Gastrocnemius medialis (tissue), 4 donors: ENCODE measurements at regions not wholly inside any gene's neighbourhood (a gene's known extent, or its start where the extent isn't known, plus 50 kb on each side); places are given as distances from the start of the nearest gene placed in this dataset.

ENCODE experiments used
- ATAC-seq, 2 donors: fragments of 150-250 bp; one replicate each; pipeline ENCODE4 v1.9.1; 2016
- DNase-seq, 2 donors: peaks; one replicate each; pipeline ENCODE4 v3.0.0-alpha.2; 2019
- H3K27ac ChIP-seq, 4 donors: fragments of 200-600 bp; sonication (generic); 1 replicate in 1 of 4; 2 replicates in 3 of 4; pipeline ENCODE4 v1.5.1; 2016 to 2018; ENCODE audit warnings: mild to moderate bottlenecking in 2 of 4, moderate library complexity in 1 of 4
- H3K27me3 ChIP-seq, 3 donors: fragments of 200-600 bp; sonication (generic) in 2 of 3; 1 replicate in 1 of 3; 2 replicates in 2 of 3; pipeline versions ENCODE4 v1.5.1 to v1.6.0; 2016 to 2019; ENCODE audit warnings: mild to moderate bottlenecking in 1 of 3, moderate library complexity in 1 of 3
- H3K36me3 ChIP-seq, 2 donors: fragments of 200-600 bp; sonication (generic) in 1 of 2; one replicate each; pipeline ENCODE4 v1.5.1; 2017 to 2018
- H3K4me1 ChIP-seq, 2 donors: fragments of 200-600 bp; sonication (generic) in 1 of 2; one replicate each; pipeline ENCODE4 v1.5.1; 2016 to 2017; ENCODE audit warnings: mild to moderate bottlenecking in 2 of 2
- H3K4me3 ChIP-seq, 4 donors: fragments of 200-600 bp; sonication (generic) in 3 of 4; 1 replicate in 1 of 4; 2 replicates in 3 of 4; pipeline ENCODE4 v1.5.1; 2016 to 2019; ENCODE audit warnings: mild to moderate bottlenecking in 2 of 4
- H3K9me3 ChIP-seq, 3 donors: fragments of 200-600 bp; sonication (generic) in 2 of 3; 1 replicate in 1 of 3; 2 replicates in 2 of 3; pipeline ENCODE4 v1.5.1; 2016 to 2019
- POLR2A ChIP-seq, 2 donors: fragments of 450-650 bp; IDR thresholded peaks; one replicate each; pipeline ENCODE4 v1.6.1; 2017; ENCODE audit warnings: antibody characterized with exemption in 2 of 2, mild to moderate bottlenecking in 2 of 2, moderate library complexity in 2 of 2
- in situ Hi-C, 4 donors: fragments of 200-750 bp; cut with MboI; loops; one replicate each; pipeline versions ENCODE4 v1.15.0 to v1.8.0; 2017; ENCODE audit warnings: low sequenced_read_pairs in 4 of 4
- intact Hi-C: fragments of 100-400 bp; cut with DNase I; formaldehyde crosslinking; loops from one replicate; pipeline ENCODE4 v1.15.1; 2023; ENCODE audit warnings: low total_unique reads
- TF ChIP-seq, protein P1 (sequence below), 5 experiments: fragments of 450-650 bp in 3 of 5; fragments of 200-600 bp in 2 of 5; sonication (generic) in 2 of 5; IDR thresholded peaks in 4 of 5; conservative IDR thresholded peaks in 1 of 5; 1 replicate in 4 of 5; 2 replicates in 1 of 5; pipeline ENCODE4 v1.5.1; 2016 to 2019; ENCODE audit warnings: antibody characterized with exemption in 5 of 5, mild to moderate bottlenecking in 3 of 5, moderate library complexity in 3 of 5

DNA sequence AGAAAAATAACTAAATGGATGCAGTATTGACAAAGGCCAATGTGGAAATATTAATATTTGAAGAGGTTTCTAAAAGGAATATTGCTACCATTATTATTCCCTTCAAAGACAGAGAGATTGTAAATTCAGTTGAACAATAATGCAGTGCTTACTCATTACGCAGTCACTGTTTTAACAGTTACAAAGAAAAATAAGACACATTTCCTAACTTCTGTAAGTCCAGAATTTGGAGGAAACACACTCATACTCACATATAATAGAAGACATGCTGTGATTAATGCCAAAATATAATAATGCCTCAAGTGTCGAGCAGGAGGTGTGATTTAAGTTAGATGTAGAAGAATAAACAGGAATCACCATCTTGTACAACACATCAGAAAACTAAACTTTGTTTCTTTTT lies 389.2 kb downstream of the FBXO15 start:
- Histone ChIP-seq H3K36me3 (no peaks in the 10 kb centered on the region), H3K9me3 (no peaks in the 10 kb centered on the region), H3K4me3 (no peak overlapping the region), H3K27ac (no peak overlapping the region), H3K4me1 (no peaks in the 10 kb centered on the region), H3K27me3 (no peaks in the 10 kb centered on the region)
- TF ChIP-seq, protein P1, sequence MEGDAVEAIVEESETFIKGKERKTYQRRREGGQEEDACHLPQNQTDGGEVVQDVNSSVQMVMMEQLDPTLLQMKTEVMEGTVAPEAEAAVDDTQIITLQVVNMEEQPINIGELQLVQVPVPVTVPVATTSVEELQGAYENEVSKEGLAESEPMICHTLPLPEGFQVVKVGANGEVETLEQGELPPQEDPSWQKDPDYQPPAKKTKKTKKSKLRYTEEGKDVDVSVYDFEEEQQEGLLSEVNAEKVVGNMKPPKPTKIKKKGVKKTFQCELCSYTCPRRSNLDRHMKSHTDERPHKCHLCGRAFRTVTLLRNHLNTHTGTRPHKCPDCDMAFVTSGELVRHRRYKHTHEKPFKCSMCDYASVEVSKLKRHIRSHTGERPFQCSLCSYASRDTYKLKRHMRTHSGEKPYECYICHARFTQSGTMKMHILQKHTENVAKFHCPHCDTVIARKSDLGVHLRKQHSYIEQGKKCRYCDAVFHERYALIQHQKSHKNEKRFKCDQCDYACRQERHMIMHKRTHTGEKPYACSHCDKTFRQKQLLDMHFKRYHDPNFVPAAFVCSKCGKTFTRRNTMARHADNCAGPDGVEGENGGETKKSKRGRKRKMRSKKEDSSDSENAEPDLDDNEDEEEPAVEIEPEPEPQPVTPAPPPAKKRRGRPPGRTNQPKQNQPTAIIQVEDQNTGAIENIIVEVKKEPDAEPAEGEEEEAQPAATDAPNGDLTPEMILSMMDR (IDR thresholded peaks at IDR 0.05 in 4 of 5, conservative IDR thresholded peaks at IDR 0.05 in 1 of 5): no peak
- TF ChIP-seq POLR2A (IDR thresholded peaks at IDR 0.05): no peak
- intact Hi-C loops (no loop called here), in situ Hi-C loops (no loop called here)
- ATAC-seq (no peak), DNase-seq (no peak)

DNA sequence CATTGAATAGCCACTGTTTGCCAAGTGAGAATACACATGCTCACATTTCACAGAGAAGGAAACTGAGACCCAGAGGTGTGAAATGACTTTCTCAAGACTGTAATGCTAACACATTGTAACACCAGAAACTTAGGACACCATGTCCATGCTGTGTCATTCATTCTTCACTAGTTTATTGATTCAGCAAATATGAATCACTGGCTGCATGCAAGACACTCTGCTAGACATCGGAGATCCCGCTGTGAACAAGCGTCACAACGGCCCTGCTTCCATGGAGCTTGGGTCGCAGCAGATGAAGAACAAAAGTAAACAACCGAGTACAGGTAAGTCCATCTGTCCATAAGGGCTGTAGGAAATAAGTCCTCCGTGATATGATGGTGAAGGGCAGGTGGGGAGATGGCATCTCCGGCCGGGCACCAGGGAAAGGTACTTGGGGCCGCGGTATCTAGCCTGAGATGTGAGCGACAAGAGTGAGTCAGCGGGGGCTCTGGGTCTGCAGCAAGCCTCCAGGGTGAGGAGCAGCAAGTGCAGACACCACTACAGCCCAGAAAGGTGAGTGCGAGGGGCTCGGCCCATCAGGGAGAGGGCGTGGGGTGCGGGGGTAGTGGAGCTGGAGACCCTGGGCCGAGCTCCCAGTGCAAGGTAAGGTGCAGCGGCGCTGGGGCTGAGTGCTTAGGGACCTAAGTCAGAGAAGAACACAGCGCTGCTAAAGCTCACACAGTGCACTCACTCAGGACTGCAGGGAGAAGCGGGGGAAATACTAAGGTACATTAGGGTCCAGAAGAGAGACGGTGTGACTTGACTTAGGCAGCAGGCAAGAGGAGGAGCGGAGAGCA lies 391.2 kb downstream of the FBXO15 start:
- intact Hi-C loops: no loop called here
- DNase-seq: no peak

DNA sequence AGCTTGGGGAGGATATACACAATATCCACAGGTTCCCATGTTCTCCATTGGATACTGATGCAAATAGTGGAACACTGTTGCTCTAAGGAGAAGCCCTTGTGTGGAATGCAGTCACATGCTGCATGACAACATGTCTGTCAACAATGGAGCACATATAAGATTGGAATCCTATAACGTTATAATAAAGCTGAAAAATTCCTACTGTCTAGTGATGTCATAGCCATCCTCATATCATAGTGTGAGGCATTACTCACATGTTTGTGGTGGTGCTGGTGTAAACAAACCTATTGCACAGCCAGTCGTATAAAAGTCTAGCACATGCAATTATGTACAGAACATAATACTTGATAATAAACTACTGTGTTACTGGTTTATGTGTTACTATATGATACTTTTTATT lies 394.7 kb downstream of the FBXO15 start:
- intact Hi-C loops: no loop called here
- Histone ChIP-seq H3K4me1 (no peaks in the 10 kb centered on the region), H3K27me3 (no peaks in the 10 kb centered on the region), H3K9me3 (no peaks in the 10 kb centered on the region), H3K36me3 (no peaks in the 10 kb centered on the region), H3K27ac (no peak overlapping the region), H3K4me3 (no peak overlapping the region)
- no peak for DNase-seq
- TF ChIP-seq, protein P1 (IDR thresholded peaks at IDR 0.05 in 4 of 5, conservative IDR thresholded peaks at IDR 0.05 in 1 of 5): no peak
- no peak for TF ChIP-seq POLR2A (IDR thresholded peaks at IDR 0.05)
- ATAC-seq: no peak
- in situ Hi-C loops: no loop called here

More for the DNA sequence above, 391.2 kb downstream of the FBXO15 start:
- no peaks in the 10 kb centered on the region for H3K9me3 ChIP-seq
- H3K27ac ChIP-seq: no peak overlapping the region
- H3K27me3 ChIP-seq: no peaks in the 10 kb centered on the region
- TF ChIP-seq, protein P1 (IDR thresholded peaks at IDR 0.05 in 4 of 5, conservative IDR thresholded peaks at IDR 0.05 in 1 of 5): no peak
- TF ChIP-seq POLR2A (IDR thresholded peaks at IDR 0.05): no peak
- H3K4me3 ChIP-seq: no peak overlapping the region
- ATAC-seq: no peak
- no peaks in the 10 kb centered on the region for H3K4me1 ChIP-seq
- in situ Hi-C loops: no loop called here
- no peaks in the 10 kb centered on the region for H3K36me3 ChIP-seq

DNA sequence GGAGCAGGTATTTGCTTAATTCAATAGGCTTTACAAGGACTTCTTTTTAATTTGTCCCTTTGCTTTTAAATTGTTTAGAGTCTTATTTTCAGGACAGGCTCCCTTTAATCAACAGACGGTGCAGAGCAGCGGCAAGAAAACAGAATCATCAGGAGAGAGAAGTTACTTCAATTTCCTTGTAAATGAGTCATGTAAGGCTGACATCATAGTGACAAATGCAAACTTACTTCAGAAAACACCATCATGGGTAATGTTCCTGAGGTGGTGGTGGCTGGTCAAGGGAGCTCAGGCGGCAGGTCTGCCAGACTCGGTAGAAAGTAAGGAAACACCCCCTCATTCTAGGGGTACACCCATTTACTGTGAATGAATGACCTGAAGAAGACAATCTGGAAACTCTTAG lies 395.1 kb downstream of the FBXO15 start:
- no peak overlapping the region for H3K4me3 ChIP-seq
- no peaks in the 10 kb centered on the region for H3K36me3 ChIP-seq
- intact Hi-C loops (no loop called here), in situ Hi-C loops (no loop called here)
- no peak overlapping the region for H3K27ac ChIP-seq
- no peaks in the 10 kb centered on the region for H3K4me1 ChIP-seq
- TF ChIP-seq, protein P1 (IDR thresholded peaks at IDR 0.05 in 4 of 5, conservative IDR thresholded peaks at IDR 0.05 in 1 of 5): no peak
- TF ChIP-seq POLR2A (IDR thresholded peaks at IDR 0.05): no peak
- ATAC-seq (no peak), DNase-seq (no peak)
- H3K9me3 ChIP-seq: no peaks in the 10 kb centered on the region
- H3K27me3 ChIP-seq: no peaks in the 10 kb centered on the region
